H1 (cell line): ENCODE measurements at regions not wholly inside any gene's neighbourhood (a gene's known extent, or its start where the extent isn't known, plus 50 kb on each side); places are given as distances from the start of the nearest gene placed in this dataset.

Experiments
- CHD1 ChIP-seq: IDR thresholded peaks from 2 replicates; pipeline ENCODE4 v1.6.1; 2012; ENCODE audit warnings: low read depth, low read length, improper control_type of control experiment
- CREB1 ChIP-seq: IDR thresholded peaks from 2 replicates; pipeline ENCODE4 v1.6.1; 2012; ENCODE audit warnings: inconsistent platforms
- CTBP2 ChIP-seq: IDR thresholded peaks from 2 replicates; pipeline ENCODE4 v1.7.0; 2011; ENCODE audit warnings: borderline replicate concordance, mild to moderate bottlenecking, moderate library complexity, mixed read lengths, low read length; ENCODE audit not compliant: insufficient read depth, insufficient read length
- HDAC2 ChIP-seq, 2 experiments: fragments of 300-600 bp in 1 of 2; sonication (generic) in 1 of 2; IDR thresholded peaks; 2 replicates each; pipeline ENCODE4 v1.6.1; 2011 to 2012; ENCODE audit warnings: low read depth in 2 of 2, low read length in 2 of 2, mild to moderate bottlenecking in 2 of 2, moderate library complexity in 2 of 2, borderline replicate concordance in 1 of 2, inconsistent platforms in 1 of 2
- SP2 ChIP-seq: IDR thresholded peaks from 2 replicates; pipeline ENCODE4 v1.6.1; 2012; ENCODE audit warnings: mild to moderate bottlenecking, low read length, inconsistent platforms
- TAF1 ChIP-seq: IDR thresholded peaks from 2 replicates; pipeline ENCODE4 v1.6.1; 2011; ENCODE audit warnings: mild to moderate bottlenecking, low read depth, low read length
- ZNF274 ChIP-seq: IDR thresholded peaks from 2 replicates; pipeline ENCODE4 v1.7.0; 2012; ENCODE audit warnings: low read length, borderline replicate concordance; ENCODE audit errors: extremely low read depth
- TF ChIP-seq, protein P1 (sequence below): fragments of 300-600 bp; sonication (generic); IDR thresholded peaks from 2 replicates; pipeline ENCODE4 v1.7.1; 2012; ENCODE audit warnings: low read length, moderate library complexity, mild to moderate bottlenecking, inconsistent platforms; ENCODE audit not compliant: insufficient replicate concordance
- TF ChIP-seq, protein P2 (sequence below), 3 experiments: IDR thresholded peaks; 1 replicate in 2 of 3; 2 replicates in 1 of 3; pipeline versions ENCODE4 v1.5.1 to v1.6.1; 2011; ENCODE audit warnings: low read length in 3 of 3, mild to moderate bottlenecking in 3 of 3, inconsistent platforms in 2 of 3, low read depth in 1 of 3, moderate library complexity in 1 of 3; ENCODE audit not compliant: insufficient read depth in 1 of 3; ENCODE audit errors: control extremely low read depth in 1 of 3

DNA sequence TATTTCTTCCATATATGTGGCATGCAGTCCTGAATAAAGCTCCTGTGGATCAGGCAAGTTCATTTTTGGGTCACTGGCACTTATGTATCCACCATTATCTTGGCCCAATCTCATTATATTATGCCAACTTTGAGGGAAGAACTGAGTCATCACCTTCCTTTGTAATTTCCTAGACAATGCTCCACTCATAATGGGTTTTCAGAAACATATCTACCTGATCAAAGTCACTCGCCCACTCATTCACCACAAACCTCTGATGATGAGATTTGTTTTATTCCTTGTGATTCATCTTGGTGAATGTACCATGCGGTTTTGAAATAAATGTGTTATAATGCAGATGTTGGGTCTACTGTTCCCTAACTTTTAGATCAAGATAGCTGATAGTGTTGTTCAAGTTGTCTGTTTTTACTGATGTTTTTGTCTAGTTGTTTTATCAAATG, 525.8 kb downstream of the KIF20B start (continued):
- TF ChIP-seq, protein P1, sequence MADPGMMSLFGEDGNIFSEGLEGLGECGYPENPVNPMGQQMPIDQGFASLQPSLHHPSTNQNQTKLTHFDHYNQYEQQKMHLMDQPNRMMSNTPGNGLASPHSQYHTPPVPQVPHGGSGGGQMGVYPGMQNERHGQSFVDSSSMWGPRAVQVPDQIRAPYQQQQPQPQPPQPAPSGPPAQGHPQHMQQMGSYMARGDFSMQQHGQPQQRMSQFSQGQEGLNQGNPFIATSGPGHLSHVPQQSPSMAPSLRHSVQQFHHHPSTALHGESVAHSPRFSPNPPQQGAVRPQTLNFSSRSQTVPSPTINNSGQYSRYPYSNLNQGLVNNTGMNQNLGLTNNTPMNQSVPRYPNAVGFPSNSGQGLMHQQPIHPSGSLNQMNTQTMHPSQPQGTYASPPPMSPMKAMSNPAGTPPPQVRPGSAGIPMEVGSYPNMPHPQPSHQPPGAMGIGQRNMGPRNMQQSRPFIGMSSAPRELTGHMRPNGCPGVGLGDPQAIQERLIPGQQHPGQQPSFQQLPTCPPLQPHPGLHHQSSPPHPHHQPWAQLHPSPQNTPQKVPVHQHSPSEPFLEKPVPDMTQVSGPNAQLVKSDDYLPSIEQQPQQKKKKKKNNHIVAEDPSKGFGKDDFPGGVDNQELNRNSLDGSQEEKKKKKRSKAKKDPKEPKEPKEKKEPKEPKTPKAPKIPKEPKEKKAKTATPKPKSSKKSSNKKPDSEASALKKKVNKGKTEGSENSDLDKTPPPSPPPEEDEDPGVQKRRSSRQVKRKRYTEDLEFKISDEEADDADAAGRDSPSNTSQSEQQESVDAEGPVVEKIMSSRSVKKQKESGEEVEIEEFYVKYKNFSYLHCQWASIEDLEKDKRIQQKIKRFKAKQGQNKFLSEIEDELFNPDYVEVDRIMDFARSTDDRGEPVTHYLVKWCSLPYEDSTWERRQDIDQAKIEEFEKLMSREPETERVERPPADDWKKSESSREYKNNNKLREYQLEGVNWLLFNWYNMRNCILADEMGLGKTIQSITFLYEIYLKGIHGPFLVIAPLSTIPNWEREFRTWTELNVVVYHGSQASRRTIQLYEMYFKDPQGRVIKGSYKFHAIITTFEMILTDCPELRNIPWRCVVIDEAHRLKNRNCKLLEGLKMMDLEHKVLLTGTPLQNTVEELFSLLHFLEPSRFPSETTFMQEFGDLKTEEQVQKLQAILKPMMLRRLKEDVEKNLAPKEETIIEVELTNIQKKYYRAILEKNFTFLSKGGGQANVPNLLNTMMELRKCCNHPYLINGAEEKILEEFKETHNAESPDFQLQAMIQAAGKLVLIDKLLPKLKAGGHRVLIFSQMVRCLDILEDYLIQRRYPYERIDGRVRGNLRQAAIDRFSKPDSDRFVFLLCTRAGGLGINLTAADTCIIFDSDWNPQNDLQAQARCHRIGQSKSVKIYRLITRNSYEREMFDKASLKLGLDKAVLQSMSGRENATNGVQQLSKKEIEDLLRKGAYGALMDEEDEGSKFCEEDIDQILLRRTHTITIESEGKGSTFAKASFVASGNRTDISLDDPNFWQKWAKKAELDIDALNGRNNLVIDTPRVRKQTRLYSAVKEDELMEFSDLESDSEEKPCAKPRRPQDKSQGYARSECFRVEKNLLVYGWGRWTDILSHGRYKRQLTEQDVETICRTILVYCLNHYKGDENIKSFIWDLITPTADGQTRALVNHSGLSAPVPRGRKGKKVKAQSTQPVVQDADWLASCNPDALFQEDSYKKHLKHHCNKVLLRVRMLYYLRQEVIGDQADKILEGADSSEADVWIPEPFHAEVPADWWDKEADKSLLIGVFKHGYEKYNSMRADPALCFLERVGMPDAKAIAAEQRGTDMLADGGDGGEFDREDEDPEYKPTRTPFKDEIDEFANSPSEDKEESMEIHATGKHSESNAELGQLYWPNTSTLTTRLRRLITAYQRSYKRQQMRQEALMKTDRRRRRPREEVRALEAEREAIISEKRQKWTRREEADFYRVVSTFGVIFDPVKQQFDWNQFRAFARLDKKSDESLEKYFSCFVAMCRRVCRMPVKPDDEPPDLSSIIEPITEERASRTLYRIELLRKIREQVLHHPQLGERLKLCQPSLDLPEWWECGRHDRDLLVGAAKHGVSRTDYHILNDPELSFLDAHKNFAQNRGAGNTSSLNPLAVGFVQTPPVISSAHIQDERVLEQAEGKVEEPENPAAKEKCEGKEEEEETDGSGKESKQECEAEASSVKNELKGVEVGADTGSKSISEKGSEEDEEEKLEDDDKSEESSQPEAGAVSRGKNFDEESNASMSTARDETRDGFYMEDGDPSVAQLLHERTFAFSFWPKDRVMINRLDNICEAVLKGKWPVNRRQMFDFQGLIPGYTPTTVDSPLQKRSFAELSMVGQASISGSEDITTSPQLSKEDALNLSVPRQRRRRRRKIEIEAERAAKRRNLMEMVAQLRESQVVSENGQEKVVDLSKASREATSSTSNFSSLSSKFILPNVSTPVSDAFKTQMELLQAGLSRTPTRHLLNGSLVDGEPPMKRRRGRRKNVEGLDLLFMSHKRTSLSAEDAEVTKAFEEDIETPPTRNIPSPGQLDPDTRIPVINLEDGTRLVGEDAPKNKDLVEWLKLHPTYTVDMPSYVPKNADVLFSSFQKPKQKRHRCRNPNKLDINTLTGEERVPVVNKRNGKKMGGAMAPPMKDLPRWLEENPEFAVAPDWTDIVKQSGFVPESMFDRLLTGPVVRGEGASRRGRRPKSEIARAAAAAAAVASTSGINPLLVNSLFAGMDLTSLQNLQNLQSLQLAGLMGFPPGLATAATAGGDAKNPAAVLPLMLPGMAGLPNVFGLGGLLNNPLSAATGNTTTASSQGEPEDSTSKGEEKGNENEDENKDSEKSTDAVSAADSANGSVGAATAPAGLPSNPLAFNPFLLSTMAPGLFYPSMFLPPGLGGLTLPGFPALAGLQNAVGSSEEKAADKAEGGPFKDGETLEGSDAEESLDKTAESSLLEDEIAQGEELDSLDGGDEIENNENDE = no peak
- TF ChIP-seq CREB1 = no peak
- TF ChIP-seq TAF1 = no peak
- TF ChIP-seq, protein P2, sequence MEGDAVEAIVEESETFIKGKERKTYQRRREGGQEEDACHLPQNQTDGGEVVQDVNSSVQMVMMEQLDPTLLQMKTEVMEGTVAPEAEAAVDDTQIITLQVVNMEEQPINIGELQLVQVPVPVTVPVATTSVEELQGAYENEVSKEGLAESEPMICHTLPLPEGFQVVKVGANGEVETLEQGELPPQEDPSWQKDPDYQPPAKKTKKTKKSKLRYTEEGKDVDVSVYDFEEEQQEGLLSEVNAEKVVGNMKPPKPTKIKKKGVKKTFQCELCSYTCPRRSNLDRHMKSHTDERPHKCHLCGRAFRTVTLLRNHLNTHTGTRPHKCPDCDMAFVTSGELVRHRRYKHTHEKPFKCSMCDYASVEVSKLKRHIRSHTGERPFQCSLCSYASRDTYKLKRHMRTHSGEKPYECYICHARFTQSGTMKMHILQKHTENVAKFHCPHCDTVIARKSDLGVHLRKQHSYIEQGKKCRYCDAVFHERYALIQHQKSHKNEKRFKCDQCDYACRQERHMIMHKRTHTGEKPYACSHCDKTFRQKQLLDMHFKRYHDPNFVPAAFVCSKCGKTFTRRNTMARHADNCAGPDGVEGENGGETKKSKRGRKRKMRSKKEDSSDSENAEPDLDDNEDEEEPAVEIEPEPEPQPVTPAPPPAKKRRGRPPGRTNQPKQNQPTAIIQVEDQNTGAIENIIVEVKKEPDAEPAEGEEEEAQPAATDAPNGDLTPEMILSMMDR (IDR thresholded peaks at IDR 0.05; ENCODE audit: control extremely low read depth in 1 of 3, insufficient read depth in 1 of 3, low read depth in 1 of 3, low read length in 3 of 3) = no peak
- no peak for TF ChIP-seq CHD1
- TF ChIP-seq CTBP2 = no peak
- TF ChIP-seq SP2 = no peak
- TF ChIP-seq HDAC2 (IDR thresholded peaks at IDR 0.05; ENCODE audit: borderline replicate concordance in 1 of 2, low read depth in 2 of 2, low read length in 2 of 2) = no peak
- TF ChIP-seq ZNF274 = no peak
